HG03460 (cell line): ENCODE measurements at regions not wholly inside any gene's neighbourhood (a gene's known extent, or its start where the extent isn't known, plus 50 kb on each side); places are given as distances from the start of the nearest gene placed in this dataset.

ENCODE experiments used
- ATAC-seq: cut with Tn5 transposase; IDR thresholded peaks from one replicate; pipeline ENCODE4 v1.9.1; 2021; ENCODE audit not compliant: unreplicated experiment

- no peak for ATAC-seq
These were observed 493.3 kb downstream of the BRD1 start for GRCh38 chr22:49334449-49334789.

GRCh38 chr22:49333206-49333605 is 494.5 kb downstream of the BRD1 start:
- no peak for ATAC-seq

GRCh38 chr22:49332691-49333090 is 495.0 kb downstream of the BRD1 start:
- no peak for ATAC-seq

- no peak for ATAC-seq
These were observed 495.8 kb downstream of the BRD1 start for GRCh38 chr22:49331878-49332277.

- ATAC-seq: no peak
These were observed 496.4 kb downstream of the BRD1 start for GRCh38 chr22:49331223-49331815.

GRCh38 chr22:49330421-49331222 is 497.1 kb downstream of the BRD1 start:
- no peak for ATAC-seq

GRCh38 chr22:49329636-49330035 is 498.0 kb downstream of the BRD1 start:
- no peak for ATAC-seq

GRCh38 chr22:49328630-49329405 is 498.9 kb downstream of the BRD1 start:
- ATAC-seq: no peak

GRCh38 chr22:49328118-49328475 is 499.6 kb downstream of the BRD1 start:
- ATAC-seq: no peak

GRCh38 chr22:49327411-49328117 is 500.1 kb downstream of the BRD1 start:
- ATAC-seq: no peak

GRCh38 chr22:49326558-49326957 is 501.1 kb downstream of the BRD1 start:
- ATAC-seq: no peak

- ATAC-seq: no peak
These were observed 501.9 kb downstream of the BRD1 start for GRCh38 chr22:49325531-49326395.

GRCh38 chr22:49324527-49325491 is 502.9 kb downstream of the BRD1 start:
- no peak for ATAC-seq

- ATAC-seq: no peak
These were observed 503.8 kb downstream of the BRD1 start for GRCh38 chr22:49323751-49324415.

- ATAC-seq: no peak
These were observed 504.6 kb downstream of the BRD1 start for GRCh38 chr22:49322861-49323622.

GRCh38 chr22:49322231-49322630 is 505.4 kb downstream of the BRD1 start:
- no peak for ATAC-seq

- no peak for ATAC-seq
These were observed 506.1 kb downstream of the BRD1 start for GRCh38 chr22:49321477-49322055.
